HUDEP-2 (cell line): ENCODE measurements at regions not wholly inside any gene's neighbourhood (a gene's known extent, or its start where the extent isn't known, plus 50 kb on each side); places are given as distances from the start of the nearest gene placed in this dataset.

ENCODE experiments used
- DNase-seq, 76 experiments: peaks; one replicate each; lab custom pipeline; 2025; ENCODE audit not compliant: unreplicated experiment in 76 of 76; lab: John Stamatoyannopoulos, UW

DNA sequence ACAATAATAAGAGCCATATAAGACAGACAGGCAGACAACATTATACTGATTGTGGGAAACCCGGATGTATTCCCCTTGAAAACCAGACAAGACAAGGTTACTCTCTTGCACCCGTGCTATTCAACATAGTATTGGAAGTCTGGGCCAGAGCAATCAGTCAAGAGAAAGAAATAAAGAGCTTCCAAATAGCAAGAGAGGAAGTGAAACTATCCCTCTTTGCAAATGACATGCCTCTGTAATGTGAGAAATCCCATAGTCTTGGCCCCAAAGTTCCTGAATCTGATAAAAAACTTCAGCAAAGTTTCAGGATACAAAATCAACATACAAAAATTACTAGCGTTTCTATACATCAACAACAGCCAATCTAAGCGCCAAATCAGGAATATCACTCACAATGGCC, 102.1 kb downstream of the DCAF12L2 start:
- no peak for DNase-seq

DNA sequence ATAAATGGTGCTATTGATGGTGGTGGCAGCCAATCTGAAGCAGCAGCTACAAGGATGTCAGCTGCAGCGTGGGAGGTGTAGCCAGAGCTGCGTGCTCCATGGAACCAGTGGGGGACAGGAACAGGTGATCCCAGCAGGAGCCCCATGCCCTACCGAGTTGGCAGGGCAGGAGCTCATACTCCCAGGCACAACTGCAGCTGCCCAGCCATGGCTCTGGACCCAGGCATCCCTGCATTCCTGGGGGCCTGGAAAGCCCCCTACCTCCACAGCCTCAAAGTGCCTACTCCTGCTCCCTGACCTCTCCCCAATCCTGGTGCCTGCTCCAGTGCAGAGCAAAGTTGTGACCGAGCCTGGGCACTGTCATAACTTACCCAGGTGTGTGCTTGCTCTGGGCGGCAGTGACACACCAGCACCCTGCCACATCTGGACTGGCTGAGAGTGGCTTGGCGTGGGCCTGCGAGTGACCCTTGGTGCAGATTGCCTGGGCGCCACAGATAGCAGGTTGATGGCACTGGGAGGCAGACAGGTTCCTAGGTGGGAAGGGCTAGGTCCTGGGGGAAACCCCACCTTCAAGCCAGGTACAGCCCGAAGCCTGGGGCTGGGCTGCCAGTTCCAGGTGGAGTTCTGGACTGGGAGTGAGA, 101.1 kb downstream of the DCAF12L2 start:
- DNase-seq = no peak

DNA sequence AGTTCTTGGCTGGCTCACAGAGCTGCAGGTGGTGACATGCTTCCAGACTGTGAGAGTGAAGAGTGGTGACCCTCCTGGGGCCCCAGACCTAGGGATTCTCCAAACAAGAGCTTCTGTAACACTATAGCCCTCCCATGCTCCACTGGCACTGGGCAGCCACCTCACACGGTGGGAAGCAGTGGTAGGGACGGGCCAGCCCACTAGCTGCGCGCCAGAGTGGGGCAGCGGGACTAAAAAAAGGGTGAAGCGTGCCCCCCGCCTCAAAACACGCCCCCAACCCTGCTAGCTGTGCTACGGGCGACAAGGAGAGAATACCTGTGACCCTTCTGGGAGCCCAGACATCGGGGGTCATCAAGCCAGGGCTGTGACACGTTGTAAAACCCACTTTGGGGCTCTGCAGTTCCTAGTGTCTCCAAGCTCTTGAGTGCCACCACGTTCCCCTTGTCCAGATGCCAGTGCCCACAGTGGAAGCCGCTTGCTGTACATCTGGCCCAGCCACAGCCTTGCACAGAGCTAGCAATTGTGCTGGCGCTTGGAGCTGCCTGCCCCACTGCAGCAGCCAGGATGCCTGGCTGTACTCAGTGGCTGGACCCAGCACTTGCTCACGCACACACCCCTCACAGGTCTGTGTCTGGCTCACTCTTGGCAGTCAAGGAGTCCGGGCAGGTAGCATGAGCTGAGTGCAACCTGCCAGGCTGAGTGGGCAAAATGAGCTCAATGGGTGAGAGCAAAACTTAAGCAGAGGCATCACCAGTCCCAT, 100.0 kb downstream of the DCAF12L2 start:
- no peak for DNase-seq
